Hematopoietic multipotent progenitor cell treated with erythropoietin and hydrocortisone succinate and interleukin-3 and kit ligand, for 8 days (in vitro differentiated cells): ENCODE measurements at regions not wholly inside any gene's neighbourhood (a gene's known extent, or its start where the extent isn't known, plus 50 kb on each side); places are given as distances from the start of the nearest gene placed in this dataset.

Experiments
- DNase-seq: peaks from one replicate; pipeline ENCODE4 v3.0.0-alpha.2; 2015

DNA sequence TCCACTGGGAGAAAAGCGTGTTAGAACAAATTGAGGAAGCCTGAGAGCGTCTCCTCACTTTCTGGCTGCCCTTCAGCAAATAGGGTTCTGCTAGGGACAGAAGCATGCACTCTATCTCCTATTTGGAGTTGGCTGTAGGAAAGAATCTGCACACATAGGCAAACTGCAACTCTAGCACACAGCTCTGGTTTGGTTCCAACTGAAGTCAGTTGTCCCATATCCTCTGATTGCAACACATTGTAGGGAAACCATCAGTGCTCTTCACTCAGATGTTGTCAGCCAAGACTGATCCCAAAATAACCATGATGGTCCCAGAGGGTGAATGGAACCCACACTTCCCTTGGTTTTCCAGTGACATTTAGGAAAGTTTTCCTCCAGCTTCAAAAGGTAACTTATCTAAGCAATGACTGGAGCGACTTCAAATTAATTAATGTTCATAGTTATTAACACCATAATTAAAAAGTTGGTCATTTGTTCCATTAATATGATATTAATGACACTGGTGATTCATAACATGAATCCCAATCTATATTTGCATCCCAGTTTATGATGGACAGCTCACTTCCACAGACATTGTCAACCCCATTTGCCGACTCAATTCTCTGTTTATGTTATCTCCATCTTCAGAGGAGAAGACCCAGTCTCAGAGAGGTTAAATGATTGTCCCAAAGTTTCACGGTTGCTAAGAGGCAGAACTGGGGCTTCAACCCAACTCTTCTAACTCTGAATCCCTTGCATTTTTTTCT is 136.7 kb upstream of the ZNF462 start:
- no peak for DNase-seq

GRCh38 chr9:106727969-106728368 is 135.0 kb upstream of the ZNF462 start:
- no peak for DNase-seq

GRCh38 chr9:106728860-106729259 is 134.1 kb upstream of the ZNF462 start:
- no peak for DNase-seq

GRCh38 chr9:106731910-106732309 is 131.1 kb upstream of the ZNF462 start:
- DNase-seq, result no peak

DNA sequence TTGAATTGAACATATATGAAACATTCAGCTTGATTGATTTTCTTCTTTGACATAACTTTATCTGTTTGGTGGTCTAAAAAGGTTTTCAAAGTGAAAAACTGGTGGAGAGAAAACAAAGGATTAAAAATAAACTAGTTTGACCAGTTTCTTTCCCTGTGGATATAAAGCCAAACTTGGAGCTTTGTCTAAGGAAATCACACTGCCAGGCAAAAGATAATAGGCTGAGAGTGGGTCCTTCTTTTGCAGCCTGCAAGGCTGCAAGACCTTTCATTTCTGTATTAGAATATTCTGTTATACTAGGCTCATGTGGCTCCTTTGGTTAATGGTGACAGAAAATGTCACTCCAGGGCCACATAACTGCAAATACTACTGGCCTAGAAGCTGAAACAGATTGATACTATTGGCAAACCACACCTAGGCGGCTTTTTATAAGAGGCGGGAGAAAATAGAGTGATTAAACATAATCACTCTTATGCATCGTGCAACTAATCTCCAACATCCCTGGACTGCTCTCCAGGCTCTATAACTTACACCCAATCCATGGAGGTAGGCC is 129.1 kb upstream of the ZNF462 start:
- DNase-seq, result no peak

DNA sequence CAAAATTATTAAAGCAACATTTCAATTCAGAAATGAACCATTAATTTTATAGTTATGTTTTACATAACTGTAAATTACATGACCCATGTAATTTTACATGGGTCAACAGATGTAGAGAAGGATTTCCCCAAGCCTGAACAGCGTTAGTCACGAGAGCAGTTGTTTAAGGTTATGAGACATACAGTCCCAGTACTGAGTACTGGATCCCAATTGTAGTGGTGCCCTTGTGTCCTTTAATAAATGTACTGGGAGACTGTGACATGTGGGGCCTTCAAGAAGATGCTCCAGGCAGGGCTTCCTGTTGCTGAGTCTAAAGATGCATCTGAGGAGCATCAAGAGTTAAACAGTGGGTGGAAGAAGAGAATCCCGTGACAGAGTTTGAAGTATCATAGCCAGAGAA is 125.5 kb upstream of the ZNF462 start:
- DNase-seq, result no peak

- DNase-seq, result no peak
Measured at GRCh38 chr9:106738109-106738508, 124.9 kb upstream of the ZNF462 start.

- DNase-seq, result no peak
Measured at GRCh38 chr9:106745457-106745856, 117.5 kb upstream of the ZNF462 start.

- no peak for DNase-seq
Measured at GRCh38 chr9:106745876-106746275, 117.1 kb upstream of the ZNF462 start.

GRCh38 chr9:106751681-106752080 is 111.3 kb upstream of the ZNF462 start:
- DNase-seq, result no peak

- DNase-seq, result no peak
Measured at GRCh38 chr9:106752581-106752980, 110.4 kb upstream of the ZNF462 start.

DNA sequence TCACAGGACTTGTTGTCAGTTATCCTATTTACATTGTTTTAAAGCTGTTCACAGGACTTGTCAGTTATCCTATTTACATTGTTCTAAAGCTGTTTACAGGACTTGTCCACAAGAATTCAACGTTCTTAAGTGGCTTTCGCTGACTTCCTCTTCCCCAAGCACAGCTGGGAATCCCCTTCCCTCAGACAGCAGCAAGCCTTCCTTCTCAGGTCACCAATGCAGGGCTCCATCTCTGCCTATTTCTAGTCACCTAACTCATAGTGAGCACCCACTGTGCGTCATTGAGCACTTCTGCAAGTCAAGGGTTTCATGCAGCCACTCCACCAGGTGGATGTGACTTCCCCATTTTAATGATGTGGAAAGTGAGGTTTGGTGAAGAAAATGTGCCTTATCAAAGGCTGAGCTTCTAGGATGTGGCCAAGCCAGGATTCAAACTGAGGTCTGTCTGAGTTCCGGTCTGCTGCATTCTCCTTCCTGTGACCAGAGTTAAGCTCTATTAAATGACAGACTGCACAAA is 109.8 kb upstream of the ZNF462 start:
- no peak for DNase-seq

- DNase-seq, result no peak
Measured at GRCh38 chr9:106755736-106756135, 107.2 kb upstream of the ZNF462 start.

DNA sequence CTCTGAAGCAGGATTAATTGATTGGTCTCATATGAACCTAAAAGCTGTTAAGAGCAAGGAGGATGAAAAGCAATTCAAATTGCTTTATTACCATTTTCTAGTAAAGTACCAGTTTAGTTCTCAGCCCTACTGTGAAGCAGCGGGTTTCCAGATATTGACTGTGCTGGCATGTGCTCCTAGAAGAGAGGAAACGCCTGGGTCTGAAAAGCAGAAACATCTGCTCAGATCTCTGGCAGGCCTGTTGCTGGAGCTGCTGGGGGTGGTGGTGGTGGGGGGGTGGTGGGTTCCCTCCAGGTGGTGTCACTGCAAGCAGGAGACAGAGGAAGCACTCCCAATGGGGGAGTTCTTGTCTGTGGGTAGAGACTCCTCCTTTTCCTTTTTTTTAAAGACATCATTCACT is 105.5 kb upstream of the ZNF462 start:
- no peak for DNase-seq

DNA sequence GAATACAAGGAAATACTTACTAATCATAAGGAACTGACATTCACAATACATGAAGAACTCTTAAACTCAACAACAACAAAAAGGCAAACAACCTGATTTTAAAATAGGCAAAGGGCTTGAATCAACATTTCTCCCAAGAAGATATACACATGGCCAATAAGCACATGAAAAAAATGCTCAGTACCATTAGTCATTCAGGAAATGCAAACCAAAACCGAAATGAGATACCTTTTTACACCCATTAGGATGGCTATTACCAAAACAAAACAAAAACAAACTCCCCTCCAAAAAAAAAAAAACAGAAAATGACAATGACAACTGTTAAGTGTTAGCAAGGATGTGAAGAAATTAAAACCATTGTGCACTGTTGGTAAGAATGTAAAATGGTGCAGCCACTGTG is 104.1 kb upstream of the ZNF462 start:
- DNase-seq, result no peak

DNA sequence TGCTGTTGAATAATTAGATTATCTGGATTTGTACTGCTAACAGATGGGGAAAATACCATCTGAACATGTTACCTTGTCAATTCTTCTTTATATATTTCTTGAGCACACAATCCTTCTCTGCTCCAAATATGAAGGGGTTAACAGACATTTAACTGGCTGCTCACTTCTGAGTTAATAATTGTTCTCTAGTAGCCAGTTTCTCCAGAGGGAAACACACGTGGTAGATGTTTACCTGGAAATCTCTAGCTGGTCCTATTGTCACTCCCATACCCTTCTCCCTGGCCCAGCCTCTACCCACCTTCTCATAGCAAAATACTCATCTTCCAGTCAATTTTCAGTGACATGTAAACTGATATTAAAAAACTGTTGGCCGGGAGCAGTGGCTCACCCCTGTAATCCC is 101.5 kb upstream of the ZNF462 start:
- DNase-seq, result no peak

GRCh38 chr9:106766616-106767015 is 96.3 kb upstream of the ZNF462 start:
- DNase-seq, result no peak

- DNase-seq, result no peak
Measured at GRCh38 chr9:106769331-106769730, 93.6 kb upstream of the ZNF462 start.

GRCh38 chr9:106771608-106772007 is 91.4 kb upstream of the ZNF462 start:
- no peak for DNase-seq

DNA sequence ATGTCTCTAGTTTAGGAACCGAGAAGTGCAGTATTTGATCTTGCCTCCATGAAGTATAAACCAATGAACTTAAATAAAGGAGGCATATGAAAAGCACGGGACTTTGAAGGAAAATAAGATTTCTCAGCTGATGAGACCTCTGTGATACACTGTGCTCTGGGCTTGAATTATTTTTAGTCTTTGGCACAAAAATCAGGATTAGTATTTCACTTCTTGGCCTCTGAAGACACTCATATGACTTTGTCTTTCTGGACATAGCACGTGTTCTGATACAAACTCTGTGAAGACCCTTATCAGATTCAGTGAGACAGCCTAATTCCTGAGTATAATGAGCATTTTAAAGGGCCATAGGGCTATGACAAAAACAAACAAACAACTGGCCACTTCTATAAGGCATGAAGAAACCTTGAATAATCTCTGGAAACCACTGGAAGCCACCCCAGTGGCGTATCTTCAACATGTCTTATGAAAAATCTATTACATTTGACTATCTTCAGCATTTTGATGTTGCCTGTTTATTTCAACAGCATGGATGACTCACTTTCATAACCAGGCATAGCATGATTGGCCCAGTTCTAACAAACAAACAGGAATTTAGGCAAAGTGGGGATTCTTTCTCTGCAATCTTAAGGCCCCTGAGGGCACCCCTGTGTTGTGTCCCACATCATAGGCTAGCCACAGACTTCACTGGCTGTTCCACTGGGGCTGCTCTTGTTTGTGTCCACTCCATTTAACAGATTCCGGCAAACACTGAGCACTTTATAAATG is 90.3 kb upstream of the ZNF462 start:
- no peak for DNase-seq

- no peak for DNase-seq
Measured at GRCh38 chr9:106773750-106774149, 89.2 kb upstream of the ZNF462 start.

- DNase-seq, result no peak
Measured at GRCh38 chr9:106775960-106776359, 87.0 kb upstream of the ZNF462 start.

GRCh38 chr9:106779796-106780195 is 83.2 kb upstream of the ZNF462 start:
- no peak for DNase-seq

GRCh38 chr9:106783121-106783520 is 79.8 kb upstream of the ZNF462 start:
- no peak for DNase-seq
